GM12892 (cell line): ENCODE measurements at regions not wholly inside any gene's neighbourhood (a gene's known extent, or its start where the extent isn't known, plus 50 kb on each side); places are given as distances from the start of the nearest gene placed in this dataset.

ENCODE experiments used
- DNase-seq: peaks from one replicate; pipeline ENCODE4 v3.0.0; 2011; ENCODE audit not compliant: insufficient read length
- FAIRE-seq: peaks from 2 replicates; lab custom pipeline; 2011; peaks lifted over from hg19 to GRCh38; lab: Jason Lieb, UNC
- POLR2A ChIP-seq: IDR thresholded peaks from 2 replicates; pipeline ENCODE4 v1.6.1; 2011; ENCODE audit warnings: low read depth, low read length, control low read depth
- POLR2AphosphoS5 ChIP-seq: IDR thresholded peaks from 2 replicates; pipeline ENCODE4 v1.6.1; 2011; ENCODE audit warnings: low read depth, low read length, control low read depth
- TAF1 ChIP-seq: IDR thresholded peaks from 2 replicates; pipeline ENCODE4 v1.6.1; 2011; ENCODE audit warnings: low read depth, mild to moderate bottlenecking, control low read depth, low read length, borderline replicate concordance

DNA sequence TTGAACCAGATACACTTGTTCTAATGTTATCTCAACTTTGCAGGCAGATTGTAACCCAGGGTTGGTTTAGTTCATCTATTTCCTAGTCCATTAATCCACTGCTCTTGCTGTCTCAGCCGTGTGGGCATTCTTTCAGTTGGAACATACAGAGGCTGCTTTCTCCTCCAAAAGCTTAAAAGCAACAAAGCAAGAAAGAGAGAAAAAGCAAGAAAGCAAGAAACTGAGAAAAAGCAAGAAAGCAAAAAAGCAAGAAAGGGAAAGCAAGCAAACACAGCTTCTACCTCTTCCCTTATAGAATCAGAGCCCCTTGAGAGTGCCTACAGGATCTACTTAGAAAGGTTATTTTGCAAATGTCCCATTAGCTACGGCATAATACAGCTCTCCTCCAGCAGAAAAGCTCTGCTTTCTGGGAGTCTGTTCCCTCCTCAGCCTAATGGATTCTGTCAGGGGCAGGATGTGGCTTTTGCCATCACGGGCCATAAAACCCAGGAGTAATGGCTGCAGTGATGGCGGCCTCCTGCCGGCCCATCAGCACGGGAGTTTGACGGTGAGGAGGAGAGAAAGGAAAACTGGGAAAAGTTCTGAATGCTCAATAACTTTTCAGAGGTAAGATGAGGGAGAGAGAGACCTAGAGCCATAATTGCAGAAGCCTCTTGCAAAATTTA is 156.8 kb upstream of the JARID2 start:
- FAIRE-seq (no peak), DNase-seq (no peak)
- no peak for TF ChIP-seq POLR2AphosphoS5
- no peak for TF ChIP-seq TAF1
- TF ChIP-seq POLR2A = no peak

DNA sequence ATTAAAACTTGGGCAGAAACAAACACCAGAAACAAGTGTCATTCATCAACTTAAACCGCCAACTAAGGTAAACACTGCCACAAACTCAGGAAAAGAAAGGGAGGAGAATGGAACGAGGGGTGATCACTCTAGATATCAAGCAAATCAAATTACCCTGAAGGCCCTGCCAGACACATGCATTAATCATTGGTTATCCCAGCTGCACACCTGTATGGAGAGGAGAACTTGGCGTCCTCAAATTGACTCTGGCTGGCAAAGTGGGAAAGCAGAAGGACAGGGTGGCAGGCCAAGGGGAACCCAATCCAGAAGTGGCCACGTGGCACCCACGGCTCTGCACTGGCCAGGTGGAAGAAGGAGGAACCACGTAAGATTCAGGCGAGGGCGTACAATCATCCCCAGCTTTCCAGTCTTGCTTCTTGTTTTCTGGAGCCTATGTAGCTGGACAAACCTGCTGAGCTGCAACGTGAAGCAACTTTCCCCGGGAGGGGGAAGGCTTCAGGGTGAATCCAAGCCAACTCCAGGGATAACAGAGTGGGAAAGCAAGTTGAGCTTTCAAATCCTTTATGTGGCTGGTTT is 156.2 kb upstream of the JARID2 start:
- FAIRE-seq (no peak), DNase-seq (no peak)
- TF ChIP-seq POLR2A (no peak), TAF1 (no peak), POLR2AphosphoS5 (no peak)

DNA sequence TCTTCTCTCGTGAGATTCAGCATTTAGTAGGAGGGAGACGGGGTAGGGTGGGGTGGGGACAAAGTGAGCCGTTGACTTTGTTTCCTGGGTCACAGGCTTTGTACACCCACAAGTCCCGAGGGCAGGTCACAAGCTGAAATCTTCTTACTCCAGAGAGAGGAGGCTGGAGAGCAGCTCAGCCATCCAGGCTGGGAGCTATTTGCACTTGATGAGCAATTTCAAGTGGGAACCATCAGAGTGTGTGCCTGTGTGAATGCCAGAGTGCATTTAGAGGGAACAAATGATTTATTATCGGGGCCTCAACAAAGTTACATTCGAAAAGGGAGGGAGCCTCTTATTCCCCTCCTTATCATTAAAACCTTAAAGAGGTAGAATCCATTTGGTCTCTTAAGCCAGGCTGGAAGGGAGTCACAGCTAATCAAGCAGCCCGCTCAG is 155.7 kb upstream of the JARID2 start:
- FAIRE-seq = no peak
- TF ChIP-seq TAF1 = no peak
- DNase-seq = no peak

- no peak for TF ChIP-seq TAF1
- TF ChIP-seq POLR2AphosphoS5 = no peak
- no peak for TF ChIP-seq POLR2A
- DNase-seq = no peak
- FAIRE-seq = no peak
Observed at GRCh38 chr6:15090745-15091384, 155.0 kb upstream of the JARID2 start.

DNA sequence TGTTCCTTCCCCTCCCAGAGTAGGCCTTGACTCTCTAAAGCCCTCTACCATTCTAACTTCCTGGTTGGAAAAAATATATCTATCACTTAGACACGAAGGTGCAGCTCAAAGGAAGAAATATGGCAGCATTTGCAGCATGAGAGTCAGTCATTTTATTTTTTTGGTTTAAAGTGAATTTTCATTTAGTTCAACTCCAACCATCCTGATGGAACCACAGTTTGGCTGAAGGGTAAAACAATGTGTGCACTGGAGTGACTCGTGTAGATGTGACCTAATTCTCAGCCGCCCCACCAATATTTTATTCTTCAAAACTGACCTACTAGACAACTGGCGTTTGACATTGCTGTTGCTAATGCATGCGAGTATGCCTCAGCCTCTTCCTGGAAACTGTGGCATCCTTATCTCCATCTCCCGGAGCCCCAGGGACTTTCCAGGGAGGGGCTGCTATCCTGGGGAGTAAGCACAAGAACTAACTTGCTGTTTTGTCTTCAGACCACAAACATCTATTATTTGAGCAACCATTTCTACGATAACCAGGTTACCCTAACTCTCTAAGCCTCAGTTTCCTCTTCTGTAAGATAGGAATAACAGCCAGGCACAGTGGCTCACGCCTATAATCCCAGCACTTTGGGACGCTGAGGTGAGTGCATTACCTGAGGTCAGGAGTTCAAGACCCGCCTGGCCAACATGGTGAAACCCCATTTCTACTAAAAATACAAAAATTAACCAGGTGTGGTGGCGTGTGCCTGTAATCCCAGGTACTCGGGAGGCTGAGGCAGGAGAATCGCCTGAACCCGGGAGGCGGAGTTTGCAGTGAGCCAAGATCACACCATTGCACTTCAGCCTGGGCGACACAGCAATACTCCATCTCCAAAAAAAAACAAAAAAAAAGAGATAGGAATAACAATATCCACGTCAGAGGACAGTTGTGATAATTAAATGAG is 148.7 kb upstream of the JARID2 start:
- TF ChIP-seq POLR2AphosphoS5 = no peak
- TF ChIP-seq TAF1 = no peak
- TF ChIP-seq POLR2A = no peak
- no peak for FAIRE-seq
- DNase-seq = no peak

DNA sequence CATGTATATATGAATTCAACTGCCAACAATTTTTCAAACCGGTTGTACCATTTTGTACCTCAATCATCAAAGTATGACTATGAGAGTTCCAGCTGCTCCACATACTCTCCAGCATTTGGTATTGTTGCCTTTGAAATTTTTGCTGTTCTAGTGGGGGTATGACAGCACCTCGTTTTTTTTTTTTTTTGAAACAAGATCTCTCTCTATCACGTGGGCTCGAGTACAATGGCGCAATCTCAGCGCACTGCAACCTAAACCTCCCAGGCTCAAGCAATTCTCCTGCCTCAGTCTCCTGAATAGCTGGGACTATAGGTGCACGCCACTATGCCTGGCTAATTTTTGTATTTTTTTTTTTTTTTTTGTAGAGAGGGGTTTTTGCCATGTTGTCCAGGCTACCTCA is 144.7 kb upstream of the JARID2 start:
- no peak for FAIRE-seq
- no peak for TF ChIP-seq POLR2A
- no peak for TF ChIP-seq POLR2AphosphoS5
- TF ChIP-seq TAF1 = no peak
- no peak for DNase-seq

- no peak for TF ChIP-seq POLR2AphosphoS5
- TF ChIP-seq TAF1 = no peak
- no peak for TF ChIP-seq POLR2A
- FAIRE-seq (no peak), DNase-seq (no peak)
Observed at GRCh38 chr6:15102241-15102640, 143.6 kb upstream of the JARID2 start.

DNA sequence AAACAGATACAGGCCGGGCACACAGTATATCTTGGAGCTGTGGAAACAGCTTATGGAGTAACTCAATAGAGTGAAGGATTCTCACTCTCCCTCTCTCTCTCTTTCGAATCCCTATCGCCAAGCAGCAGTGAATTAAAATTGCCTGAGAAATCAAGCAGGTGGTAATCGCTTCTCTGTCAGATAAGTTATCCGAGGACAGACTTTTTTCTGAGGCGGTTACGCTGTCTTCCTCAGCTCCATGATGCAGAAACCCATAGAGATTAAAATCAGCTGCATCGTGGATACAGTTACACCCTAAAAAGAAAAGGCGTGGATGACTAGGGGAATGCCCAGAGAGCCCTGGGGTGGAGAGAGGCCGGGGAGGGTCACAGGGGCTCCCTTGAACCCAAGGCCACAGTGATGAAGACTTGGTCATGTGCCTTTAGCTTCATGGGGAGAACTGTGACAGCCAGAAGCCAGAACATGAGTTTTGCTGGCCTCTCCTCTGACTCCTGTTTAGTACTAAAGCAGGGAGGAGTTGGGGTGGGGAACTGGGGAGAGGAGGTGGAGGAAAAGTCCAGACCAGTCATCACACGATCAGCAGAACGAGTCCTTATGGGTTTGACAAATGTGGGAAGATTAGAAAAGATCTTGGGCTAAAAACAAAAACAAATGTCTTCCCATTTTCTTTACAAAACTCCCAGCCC is 138.8 kb upstream of the JARID2 start:
- FAIRE-seq (no peak), DNase-seq (no peak)
- TF ChIP-seq TAF1 = no peak
- TF ChIP-seq POLR2AphosphoS5 = no peak
- TF ChIP-seq POLR2A = no peak

- no peak for FAIRE-seq
- TF ChIP-seq POLR2A (no peak), POLR2AphosphoS5 (no peak)
- DNase-seq = no peak
Observed at GRCh38 chr6:15107644-15108382, 138.1 kb upstream of the JARID2 start.

- FAIRE-seq (no peak), DNase-seq (no peak)
- no peak for TF ChIP-seq TAF1
- TF ChIP-seq POLR2AphosphoS5 = no peak
- no peak for TF ChIP-seq POLR2A
Observed at GRCh38 chr6:15108383-15108715, 137.5 kb upstream of the JARID2 start.
